PC-9 (cell line): ENCODE measurements at regions not wholly inside any gene's neighbourhood (a gene's known extent, or its start where the extent isn't known, plus 50 kb on each side); places are given as distances from the start of the nearest gene placed in this dataset.

Experiments used
- CTCF ChIP-seq: fragments of 200-600 bp; sonication (generic); conservative IDR thresholded peaks from 2 replicates; pipeline ENCODE4 v1.6.1; 2017; ENCODE audit warnings: mixed run types, antibody characterized with exemption, mild to moderate bottlenecking, moderate library complexity
- EZH2 ChIP-seq: fragments of 200-600 bp; sonication (generic); IDR thresholded peaks from 2 replicates; pipeline ENCODE4 v1.8.0; 2017; ENCODE audit warnings: antibody characterized with exemption, low read depth

GRCh38 chr10:131561897-131562296 lies 250.4 kb upstream of the TCERG1L start:
- TF ChIP-seq CTCF (no peak), EZH2 (no peak)
